Right atrium auricular region (tissue), 2 donors: ENCODE measurements at regions not wholly inside any gene's neighbourhood (a gene's known extent, or its start where the extent isn't known, plus 50 kb on each side); places are given as distances from the start of the nearest gene placed in this dataset.

Source experiments
- DNase-seq: peaks from one replicate; pipeline ENCODE4 v3.0.0-alpha.2; 2019; ENCODE audit warnings: low spot score
- H3K27ac ChIP-seq, 2 donors: fragments of 200-600 bp; sonication (generic); 1 replicate in 1 of 2; 2 replicates in 1 of 2; pipeline ENCODE4 v1.5.1; 2016 to 2019
- H3K27me3 ChIP-seq, 2 donors: fragments of 200-600 bp; sonication (generic); one replicate each; pipeline versions ENCODE4 v1.5.1 to v1.6.0; 2017 to 2019
- H3K36me3 ChIP-seq: fragments of 200-600 bp; sonication (generic); one replicate; pipeline ENCODE4 v1.5.1; 2016
- H3K4me1 ChIP-seq, 2 donors: fragments of 200-600 bp; sonication (generic); one replicate each; pipeline versions ENCODE4 v1.5.1 to v1.6.0; 2017 to 2019
- H3K4me3 ChIP-seq, 2 donors: fragments of 200-600 bp; sonication (generic); 1 replicate in 1 of 2; 2 replicates in 1 of 2; pipeline ENCODE4 v1.5.1; 2017 to 2019; ENCODE audit warnings: mild to moderate bottlenecking in 1 of 2, moderate library complexity in 1 of 2
- H3K9me3 ChIP-seq, 2 donors: fragments of 200-600 bp; sonication (generic); one replicate each; pipeline ENCODE4 v1.5.1; 2019
- CTCF ChIP-seq, 2 donors: fragments of 200-600 bp; sonication (generic); IDR thresholded peaks; one replicate each; pipeline ENCODE4 v1.5.1; 2019; ENCODE audit warnings: antibody characterized with exemption in 2 of 2

DNA sequence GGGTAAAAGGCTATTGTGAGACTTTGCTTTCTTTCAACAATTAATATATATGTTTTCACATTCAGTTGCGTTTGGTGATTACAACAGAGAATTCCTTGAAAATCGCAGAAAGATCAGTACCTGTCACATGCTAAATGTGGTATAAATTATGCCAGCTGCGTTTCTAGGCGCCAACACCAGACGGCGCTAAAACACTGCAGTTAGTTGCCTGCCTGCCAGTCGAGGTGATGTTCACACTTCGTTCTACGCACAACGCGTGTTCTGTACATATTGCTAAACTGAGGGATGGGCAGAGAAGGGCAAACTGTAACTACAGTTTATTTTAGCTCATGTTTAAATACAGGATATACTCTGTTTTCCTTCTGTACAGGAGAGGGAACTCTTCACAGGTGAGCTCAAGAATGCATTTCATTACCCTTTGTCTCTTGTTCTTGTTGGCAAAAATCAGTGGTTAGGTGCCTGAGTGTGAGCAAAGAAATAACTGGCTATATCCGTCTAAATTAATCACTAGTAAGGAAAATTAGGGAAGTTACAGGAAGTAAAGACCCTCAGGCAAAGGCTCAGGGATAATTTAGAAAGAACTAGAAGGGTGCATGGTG, 100.1 kb upstream of the RGS17 start:
- H3K27ac ChIP-seq: no peak overlapping the region

DNA sequence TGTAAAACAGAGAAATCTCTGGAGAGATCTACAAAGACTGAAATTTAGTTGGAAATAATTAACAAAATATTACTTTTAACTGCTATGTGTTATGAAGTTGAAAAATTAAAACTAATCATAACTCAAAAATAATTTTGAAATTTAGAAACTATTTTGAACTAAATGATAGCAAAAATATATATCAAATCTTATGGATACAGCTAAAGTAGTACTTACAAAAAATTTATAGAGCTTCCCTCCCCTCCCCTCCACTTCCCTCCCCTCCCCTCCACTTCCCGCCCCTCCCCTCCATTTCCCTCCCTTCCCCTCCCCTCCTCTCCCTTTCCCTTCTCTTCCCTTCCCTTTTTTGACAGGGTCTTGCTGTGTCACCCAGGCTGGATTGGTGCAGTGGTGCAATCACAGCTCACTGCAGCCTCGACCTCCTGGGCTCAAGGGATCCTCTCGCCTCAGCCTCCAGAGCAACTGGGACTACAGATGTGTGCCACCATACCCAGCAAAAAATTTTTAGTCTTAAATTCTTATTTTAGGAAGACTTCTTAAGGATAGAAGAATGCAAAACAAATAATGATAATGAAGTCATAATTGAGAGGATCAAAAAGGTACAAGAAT, 87.2 kb upstream of the RGS17 start:
- H3K27ac ChIP-seq: no peak overlapping the region
- no peaks in the 10 kb centered on the region for H3K9me3 ChIP-seq
- H3K4me1 ChIP-seq: no peaks in the 10 kb centered on the region
- no peaks in the 10 kb centered on the region for H3K27me3 ChIP-seq
- no peaks in the 10 kb centered on the region for H3K36me3 ChIP-seq
- TF ChIP-seq CTCF (IDR thresholded peaks at IDR 0.05): no peak
- H3K4me3 ChIP-seq: no peak overlapping the region
- DNase-seq: no peak

More for the DNA sequence above, 100.1 kb upstream of the RGS17 start:
- no peak for DNase-seq
- Histone ChIP-seq H3K4me1 (no peaks in the 10 kb centered on the region), H3K27me3 (no peaks in the 10 kb centered on the region), H3K9me3 (no peaks in the 10 kb centered on the region), H3K4me3 (no peak overlapping the region), H3K36me3 (no peaks in the 10 kb centered on the region)
- TF ChIP-seq CTCF (IDR thresholded peaks at IDR 0.05): peak; percentile 67 to 87

- TF ChIP-seq CTCF (IDR thresholded peaks at IDR 0.05): no peak
- Histone ChIP-seq H3K9me3 (no peaks in the 10 kb centered on the region), H3K4me3 (no peak overlapping the region), H3K36me3 (no peaks in the 10 kb centered on the region), H3K4me1 (no peaks in the 10 kb centered on the region), H3K27ac (no peak overlapping the region), H3K27me3 (no peaks in the 10 kb centered on the region)
- DNase-seq: no peak
These were observed 85.7 kb upstream of the RGS17 start for GRCh38 chr6:153216789-153217188.

- TF ChIP-seq CTCF (IDR thresholded peaks at IDR 0.05): no peak
- H3K9me3 ChIP-seq: no peaks in the 10 kb centered on the region
- no peak for DNase-seq
- no peaks in the 10 kb centered on the region for H3K36me3 ChIP-seq
- no peak overlapping the region for H3K27ac ChIP-seq
- H3K27me3 ChIP-seq: no peaks in the 10 kb centered on the region
- no peak overlapping the region for H3K4me3 ChIP-seq
- no peaks in the 10 kb centered on the region for H3K4me1 ChIP-seq
These were observed 84.2 kb upstream of the RGS17 start for GRCh38 chr6:153215242-153215641.

DNA sequence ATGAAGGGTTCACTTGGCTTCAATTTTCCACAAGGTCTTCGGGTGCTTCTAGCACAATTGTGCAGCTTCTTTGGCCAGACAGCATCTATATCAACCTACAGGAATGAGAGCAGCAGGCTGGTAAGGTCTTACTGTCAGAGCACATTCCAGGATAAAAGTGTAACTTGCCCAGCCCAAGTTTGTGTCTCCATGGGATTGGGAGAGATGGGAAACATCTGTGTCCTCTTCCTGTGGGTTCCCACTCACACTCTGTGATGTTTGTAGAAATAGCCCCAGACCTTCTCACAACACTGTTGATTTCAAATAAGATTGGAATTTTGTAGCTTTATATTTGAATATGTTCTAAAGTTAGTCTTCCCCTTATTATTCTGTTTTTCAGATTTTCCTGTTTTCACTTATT, 83.4 kb upstream of the RGS17 start:
- no peak overlapping the region for H3K27ac ChIP-seq
- H3K4me1 ChIP-seq: no peaks in the 10 kb centered on the region
- H3K4me3 ChIP-seq: no peak overlapping the region
- no peak for DNase-seq
- TF ChIP-seq CTCF (IDR thresholded peaks at IDR 0.05): no peak
- H3K36me3 ChIP-seq: no peaks in the 10 kb centered on the region
- H3K9me3 ChIP-seq: no peaks in the 10 kb centered on the region
- no peaks in the 10 kb centered on the region for H3K27me3 ChIP-seq

DNA sequence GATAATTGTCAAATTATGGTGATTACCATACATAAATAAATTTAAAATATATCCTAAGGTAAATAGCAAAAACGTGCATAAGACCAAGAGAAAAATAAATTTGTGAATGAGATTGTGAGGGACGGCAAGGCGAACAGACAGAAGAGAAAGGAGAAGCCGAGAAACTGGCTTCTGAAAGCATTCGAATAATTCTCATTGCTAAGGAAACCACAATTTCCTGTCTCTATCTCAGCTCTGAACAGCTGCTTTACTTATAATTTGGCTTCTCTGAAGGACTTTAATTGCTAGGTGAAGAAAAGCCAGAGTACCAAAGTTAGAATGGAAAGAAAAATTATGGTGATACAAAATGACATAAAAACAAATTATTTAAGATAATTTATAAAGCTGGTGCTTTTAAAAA, 79.0 kb upstream of the RGS17 start:
- no peaks in the 10 kb centered on the region for H3K9me3 ChIP-seq
- TF ChIP-seq CTCF (IDR thresholded peaks at IDR 0.05): no peak
- DNase-seq: no peak
- no peak overlapping the region for H3K4me3 ChIP-seq
- no peaks in the 10 kb centered on the region for H3K4me1 ChIP-seq
- H3K27ac ChIP-seq: no peak overlapping the region
- no peaks in the 10 kb centered on the region for H3K36me3 ChIP-seq
- H3K27me3 ChIP-seq: no peaks in the 10 kb centered on the region
